HG03571 (cell line): ENCODE measurements at regions not wholly inside any gene's neighbourhood (a gene's known extent, or its start where the extent isn't known, plus 50 kb on each side); places are given as distances from the start of the nearest gene placed in this dataset.

Experiments
- ATAC-seq: cut with Tn5 transposase; IDR thresholded peaks from one replicate; pipeline ENCODE4 v1.9.1; 2021; ENCODE audit not compliant: unreplicated experiment

DNA sequence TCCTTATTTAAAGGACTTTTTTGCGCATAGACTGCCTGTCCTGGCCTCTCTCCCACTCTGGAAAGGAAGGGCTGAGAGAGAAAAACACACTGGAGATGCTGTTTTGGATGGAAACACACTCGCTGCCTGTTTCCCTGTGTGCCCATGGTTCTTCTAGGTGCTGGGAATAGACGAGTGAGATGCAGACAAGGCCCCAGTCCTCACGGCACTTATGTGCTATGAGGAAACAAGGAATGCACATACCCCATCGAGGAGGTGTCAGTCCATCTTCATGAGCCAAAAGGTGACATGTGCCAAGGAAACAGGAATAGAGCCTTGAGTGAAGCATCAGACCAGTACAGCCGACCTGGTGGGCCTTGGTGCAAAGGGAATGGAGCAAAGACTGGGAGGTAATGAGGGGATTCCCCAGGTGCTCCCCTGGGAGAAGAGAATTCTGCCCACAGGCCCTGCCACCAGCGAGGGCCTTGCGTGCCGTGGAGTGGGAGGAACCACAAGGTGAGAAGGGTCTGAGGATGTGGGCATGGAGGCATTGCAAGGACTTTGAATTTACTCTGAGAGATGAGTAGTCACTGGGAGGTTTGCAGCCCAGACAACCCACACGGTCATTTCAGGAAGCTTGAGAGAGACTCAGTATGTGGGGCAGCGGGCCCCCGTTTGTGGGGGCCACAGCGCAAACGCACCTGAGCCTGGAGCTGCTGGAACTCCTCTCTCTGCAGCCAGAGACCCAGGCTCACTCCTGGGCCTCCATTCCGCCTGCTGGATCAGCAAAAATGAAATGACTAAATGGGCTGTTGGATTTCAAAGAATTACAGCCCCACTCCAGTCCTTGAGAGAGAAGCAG lies 197.5 kb upstream of the COPS8 start:
- ATAC-seq = no peak

DNA sequence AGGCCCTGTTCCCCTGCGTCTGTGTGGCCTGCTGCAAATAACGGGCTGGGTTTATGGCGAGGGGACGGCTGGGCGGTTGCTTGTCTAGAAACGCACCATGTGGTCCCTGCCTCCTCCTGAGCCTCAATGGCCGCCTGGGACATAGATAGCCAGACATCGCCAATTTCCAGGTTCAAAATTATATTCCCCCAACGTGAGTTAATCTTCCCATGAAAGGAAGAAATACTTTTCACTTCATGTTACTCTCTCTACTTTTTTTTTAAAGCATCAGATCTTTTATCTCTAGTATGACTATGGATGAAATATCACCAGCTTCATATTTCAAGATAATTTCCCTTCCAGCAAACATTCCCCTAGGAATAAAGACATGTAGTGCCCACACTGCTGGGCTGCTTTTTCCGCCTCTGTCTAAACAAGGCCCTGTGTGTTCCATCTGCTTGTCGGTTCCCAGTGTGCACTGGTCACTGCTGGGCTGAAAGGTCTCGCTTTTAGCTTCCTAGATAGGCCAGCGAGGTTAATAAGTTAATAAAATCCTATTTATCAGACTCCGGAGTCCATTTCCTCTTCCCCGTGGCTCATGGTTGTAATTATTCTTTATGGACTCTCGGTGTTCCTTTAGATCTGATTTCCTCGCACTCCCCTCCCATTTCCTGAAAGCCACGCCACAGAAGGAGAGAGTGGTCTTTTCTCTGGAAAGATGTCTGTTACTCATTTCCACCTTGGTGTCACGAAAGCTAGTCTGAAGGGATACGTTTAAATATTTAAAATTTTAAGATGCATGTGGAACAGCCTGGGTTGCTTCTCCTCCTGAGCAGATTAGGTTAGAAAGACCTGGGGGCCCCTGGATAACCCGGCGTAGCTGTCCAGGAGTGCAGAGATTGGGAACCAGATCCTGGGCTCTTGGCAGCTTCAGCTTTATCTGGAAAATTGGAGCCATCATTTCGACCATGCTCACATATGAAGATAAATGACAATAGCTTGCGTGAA lies 196.6 kb upstream of the COPS8 start:
- no peak for ATAC-seq

DNA sequence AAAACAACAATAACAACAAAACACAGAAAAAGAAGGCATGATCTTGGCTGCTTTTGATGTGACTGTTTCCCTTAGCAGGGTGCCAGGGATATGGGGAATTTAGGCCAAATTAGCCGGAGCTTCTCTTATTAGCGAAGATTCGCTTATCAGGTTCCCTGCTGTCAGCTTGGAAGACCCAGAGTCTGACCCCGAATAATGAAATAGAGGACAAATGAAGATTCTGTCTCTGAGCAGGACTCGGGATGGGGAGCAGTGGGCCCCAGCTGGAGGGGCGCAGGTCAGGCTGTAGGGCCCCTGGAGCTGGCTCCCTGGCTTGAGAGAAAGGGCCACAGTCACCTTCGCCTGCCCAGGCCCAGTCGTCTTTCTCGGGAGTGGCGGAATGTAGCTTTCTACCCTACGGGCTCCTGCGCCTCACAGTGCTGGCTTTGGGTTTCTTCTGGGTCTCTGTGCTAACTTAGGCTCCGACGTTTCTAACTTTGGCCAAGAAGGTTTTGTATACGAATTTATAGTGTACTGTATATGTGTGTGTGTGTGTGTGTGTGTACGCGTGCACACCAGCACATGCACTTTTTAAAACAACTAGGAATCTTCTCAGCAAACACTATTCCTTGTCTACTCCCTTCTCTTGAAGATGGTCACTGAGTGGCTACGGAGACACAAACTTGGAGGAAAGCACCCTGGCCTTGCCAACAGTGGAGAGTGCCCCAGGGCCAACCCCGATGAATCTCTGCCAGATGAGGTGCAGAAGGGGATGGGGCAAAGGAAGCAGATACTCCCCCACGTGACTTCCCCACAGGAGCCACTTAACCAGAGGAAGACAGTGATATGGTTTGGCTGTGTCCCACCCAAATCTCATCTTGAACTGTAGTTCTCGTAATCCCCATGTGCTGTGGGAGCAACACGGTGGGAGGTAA lies 195.6 kb upstream of the COPS8 start:
- no peak for ATAC-seq

DNA sequence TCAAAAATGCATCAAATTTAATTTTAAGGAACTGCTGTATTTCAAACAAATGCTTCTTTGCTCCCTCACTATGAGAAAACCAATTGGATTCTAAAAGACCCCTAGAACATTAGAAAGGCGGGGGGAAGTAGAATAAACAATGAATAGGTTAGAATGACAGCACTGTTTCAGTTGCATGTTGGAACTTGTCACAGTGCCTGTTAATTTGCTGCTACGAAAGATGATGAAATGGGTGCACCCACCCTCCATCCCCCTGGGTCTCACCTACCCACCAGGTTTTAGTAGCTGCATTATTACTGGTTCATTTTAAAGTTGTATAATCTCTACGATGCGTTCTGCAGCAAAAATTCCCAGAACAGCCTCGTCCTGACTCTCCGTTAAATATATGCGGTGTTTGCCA lies 193.0 kb upstream of the COPS8 start:
- ATAC-seq = no peak

DNA sequence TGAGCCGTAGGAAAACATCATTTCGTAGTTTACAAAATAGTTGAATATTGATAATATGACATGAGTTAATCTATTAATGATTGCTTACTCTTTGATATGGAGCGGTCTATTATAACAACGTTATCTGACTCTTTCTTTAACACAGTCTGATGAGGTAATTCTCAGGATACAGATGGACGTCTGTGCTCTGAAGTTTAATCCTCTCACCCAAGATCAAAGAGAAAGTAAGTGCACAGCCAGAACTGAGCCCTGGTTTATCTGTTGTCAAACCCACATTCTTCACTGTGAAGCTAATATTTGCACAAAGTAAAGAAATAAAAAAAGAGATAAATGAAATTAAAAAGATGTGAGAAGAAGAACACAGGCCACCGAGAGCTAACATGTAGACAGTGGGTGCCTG lies 190.9 kb upstream of the COPS8 start:
- no peak for ATAC-seq

DNA sequence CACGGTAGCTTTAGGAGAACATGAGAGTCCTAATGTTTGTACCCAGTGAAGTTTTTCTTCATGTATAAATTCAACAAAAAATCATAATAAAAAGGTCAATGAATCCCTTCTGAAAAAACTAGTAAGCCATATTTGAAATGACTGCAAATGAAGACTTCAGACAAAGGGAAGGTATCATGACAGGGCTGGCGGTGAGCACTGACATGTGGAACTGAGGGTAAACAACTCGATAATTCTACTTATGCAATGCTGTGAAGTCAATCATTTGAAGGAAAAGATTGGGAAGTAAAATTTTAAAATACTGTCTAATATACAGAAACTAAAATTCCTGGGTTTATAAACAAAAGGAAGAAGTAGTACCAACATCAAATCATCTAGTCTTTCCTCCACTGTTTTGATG lies 190.2 kb upstream of the COPS8 start:
- no peak for ATAC-seq

DNA sequence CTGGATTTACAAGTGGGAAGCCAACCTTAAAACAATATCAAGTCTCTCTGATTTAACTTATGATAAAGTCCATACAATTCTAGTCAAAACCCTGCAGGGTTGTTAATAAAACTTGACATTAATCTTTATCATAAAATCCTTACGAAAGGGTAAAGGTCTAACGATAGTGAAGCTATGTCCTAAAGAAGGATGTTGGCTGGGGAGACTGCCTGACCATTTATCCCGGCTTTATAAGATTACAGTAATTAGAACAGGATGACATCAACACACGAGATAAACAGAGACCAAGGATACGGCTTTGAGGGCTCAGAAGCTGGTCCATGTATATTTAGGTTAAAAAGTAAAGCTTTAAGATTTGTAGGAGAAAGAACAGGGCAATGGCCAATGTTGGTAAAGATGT lies 189.0 kb upstream of the COPS8 start:
- ATAC-seq = no peak

DNA sequence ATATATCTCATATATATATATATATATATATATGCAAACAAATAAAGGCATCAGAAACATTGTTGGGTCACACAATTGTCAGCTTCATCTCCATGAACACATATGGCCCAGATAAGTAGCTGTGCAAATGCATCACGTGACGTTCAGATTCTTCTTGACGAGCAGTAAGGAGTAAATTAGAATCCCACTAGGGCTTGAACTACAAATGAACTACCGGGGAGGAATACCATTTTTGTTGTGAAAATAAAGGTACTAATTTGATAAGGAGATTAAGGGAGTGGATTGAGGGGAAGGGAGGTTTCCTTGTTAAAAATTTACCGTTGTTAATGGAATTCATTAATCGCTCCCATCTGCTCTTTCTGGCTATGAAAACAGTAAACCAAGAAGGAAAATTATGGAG lies 186.5 kb upstream of the COPS8 start:
- no peak for ATAC-seq

DNA sequence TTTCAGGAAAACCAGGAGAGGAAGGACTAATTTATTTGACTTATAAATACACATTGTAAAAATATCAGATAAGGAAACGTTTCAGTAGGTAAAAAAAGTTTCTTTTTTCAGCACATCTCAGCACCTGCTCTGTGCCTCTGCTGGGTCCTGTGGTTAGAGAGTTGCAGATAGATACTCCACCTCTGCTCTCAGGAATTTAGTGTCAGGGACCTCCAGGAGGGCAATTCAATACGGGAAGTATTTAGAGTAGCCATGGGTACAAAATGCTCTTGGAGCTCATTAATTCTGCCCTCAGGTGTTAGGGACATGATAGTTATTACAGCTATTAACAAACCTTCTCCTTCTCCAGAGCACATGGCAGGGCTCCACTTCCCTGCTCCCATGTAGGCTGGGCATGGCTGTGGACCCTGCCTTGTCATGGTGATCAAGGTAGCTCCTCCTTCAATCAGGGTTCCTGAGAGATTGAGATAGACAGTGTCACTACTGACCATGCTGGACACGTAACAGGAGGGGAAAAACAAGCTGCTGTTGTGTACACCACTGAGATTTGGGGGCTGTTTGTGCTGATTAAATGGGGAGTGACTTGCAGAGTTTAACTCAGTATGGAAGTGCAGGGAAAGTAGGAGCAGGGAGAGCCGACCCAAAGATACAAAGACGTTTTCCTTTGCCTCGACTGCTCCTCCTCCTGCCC lies 185.6 kb upstream of the COPS8 start:
- no peak for ATAC-seq

DNA sequence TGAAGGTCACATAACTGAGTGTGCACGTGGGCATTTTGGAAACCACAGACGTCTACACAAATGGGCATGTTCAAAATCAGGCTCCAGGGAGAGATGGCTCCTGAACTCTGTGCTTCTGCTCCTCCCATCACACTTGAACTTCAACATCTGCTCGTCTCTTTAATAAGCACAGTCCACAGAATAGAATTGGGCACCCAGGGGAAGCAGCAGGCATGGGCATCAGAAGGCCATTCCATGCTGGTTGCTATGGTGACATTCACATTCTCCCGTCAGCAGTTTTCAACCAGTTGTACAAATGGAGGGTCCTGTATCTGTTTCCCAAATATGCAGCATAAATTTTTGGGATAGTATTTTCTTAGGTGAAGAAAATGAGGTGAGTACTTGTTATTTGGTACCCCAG lies 183.7 kb upstream of the COPS8 start:
- ATAC-seq = no peak

DNA sequence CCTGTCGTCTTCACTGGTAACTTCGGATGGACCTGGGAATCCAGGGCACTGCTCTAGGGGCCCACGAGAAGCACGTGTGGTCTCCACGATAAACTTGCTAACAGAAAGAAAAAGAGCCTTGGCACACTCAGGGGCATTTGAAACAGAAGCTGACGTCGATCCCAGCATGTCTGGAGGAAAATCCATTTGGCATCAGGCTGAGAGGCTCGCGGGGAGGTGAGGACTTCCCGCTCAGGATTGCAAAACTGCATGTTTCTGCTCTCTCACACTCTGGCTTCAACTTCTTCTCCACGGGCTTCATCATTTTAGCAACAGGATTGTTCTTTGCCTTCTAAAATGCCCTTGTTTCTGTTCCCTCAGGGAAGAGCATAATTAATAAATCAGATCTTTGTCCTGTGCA lies 181.7 kb upstream of the COPS8 start:
- ATAC-seq = no peak

DNA sequence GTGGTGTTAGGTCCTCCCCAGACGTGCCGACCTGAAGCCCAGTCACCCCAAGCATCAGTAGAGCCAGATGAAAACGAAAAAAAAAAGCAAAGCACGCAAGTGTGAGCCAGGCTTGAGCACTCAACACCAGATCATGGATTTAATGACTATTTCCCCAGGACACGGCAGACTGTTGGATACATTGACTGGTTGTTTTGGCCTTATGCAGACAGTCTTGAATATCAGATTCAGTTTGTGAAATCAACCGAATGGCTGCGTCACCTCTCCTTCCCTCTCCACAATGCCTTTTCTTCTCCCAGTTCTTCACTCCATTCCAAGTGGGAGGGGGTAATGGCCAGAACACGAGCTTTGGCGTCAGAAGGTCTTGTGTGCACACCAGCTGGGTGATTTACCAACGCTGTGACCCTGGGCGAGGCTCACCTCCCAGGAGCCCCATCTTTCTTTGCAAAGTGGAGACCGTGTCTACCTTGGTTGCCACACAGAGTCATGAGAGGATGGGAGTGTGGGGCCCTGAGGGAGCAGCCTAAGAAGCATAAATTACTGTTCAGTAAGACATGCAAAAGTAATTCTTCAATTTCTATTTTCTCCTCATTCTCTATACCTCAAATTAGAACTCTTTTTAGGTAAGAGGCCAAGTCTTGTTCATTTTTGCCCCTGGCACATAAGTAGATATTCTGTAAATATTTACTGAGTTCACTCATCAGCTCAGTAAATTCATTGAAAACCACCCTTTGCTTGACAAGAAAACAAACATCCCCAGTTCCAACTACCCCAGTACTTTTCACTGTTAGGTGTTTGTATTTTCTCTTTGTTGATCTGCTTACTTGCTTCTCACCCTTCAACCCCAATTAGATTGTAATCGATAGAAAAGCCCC lies 181.1 kb upstream of the COPS8 start:
- ATAC-seq = no peak

DNA sequence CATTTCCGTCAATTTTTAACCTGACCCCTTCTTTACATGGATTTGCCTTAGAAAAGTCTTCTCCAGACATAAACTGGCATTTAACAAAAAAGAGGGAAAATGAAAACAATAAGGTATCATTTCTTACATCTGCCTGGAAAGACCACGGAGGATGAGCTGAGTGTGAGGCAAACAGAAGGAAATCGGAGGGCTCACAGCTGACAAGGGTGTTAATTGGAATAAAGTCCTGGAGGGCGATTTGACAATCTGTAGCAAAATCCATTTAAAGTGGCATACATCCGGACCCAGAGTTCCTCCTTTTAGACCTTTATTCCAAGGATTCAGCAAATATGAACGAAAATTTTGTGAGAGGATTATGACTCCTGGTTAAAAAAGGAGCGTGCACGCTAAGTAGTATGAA lies 179.7 kb upstream of the COPS8 start:
- ATAC-seq = no peak

DNA sequence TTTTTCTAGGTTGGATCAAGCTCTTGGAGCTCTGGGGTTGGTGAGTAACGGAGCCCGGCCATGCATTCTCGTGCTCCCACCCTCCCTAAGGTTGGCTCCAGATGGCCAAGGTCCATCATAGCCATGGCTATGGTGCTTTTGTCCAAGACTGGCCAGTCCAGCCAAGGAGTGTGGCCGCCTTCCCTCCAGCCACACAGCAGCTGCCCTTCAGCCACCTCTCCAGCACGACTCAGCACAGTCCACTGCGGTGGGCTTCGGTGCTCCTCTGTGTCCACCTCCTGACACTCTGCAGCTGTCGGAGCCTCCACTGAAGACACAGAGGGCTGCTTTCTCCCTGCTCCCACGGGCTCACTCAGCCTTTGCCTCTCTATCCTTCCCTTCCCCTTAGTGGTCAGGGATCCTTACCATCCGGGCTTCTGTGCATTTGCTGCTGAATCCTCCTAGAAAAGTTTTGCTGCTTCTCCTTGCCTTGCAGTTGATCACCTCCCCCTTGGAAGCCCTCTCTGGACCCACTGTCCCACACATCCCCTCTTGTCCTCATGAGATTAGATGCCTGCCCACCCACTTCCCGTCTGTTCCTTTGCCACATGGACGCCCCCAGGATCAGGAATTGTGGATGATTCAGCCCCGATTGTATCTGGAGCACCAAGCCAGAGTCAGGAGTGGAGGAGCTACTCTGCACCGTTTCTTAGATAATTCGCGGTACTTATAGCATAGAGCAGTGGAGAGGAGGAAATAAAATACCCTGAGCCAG lies 177.1 kb upstream of the COPS8 start:
- ATAC-seq = no peak

DNA sequence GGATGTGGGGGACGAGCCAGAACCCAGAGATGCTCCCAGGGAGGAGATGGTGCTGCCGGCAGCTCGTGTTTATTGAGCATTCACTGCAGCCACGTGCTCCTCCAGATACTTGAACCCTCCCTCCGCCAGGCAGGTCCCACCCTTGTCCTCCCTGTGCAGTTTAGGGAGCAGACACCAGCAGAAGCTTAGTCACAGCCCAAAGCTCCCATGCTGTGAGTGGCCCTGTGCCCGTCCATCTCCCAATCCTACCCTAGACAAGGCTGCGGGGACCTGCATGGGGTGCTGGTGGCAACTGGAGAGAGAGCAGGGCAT lies 176.5 kb upstream of the COPS8 start:
- ATAC-seq = no peak

DNA sequence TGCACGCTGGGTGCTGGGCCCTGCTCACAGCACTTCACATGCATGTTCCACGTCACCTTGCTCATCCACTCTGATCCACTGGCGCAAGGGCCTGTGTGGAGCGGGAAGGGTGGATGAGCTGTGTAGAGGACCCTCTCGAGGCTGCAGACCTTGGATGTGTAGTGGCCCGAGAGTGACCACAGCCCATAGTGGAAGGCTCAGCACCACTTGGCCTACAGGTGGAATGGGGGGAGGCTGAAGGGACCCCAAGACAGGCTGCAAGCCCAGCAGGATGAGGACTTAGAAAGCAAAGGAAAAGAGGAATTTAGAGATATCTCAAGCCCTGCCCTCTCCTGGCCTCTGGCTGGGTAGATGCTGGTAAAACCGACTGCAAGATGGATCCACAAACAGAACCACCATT lies 175.9 kb upstream of the COPS8 start:
- ATAC-seq = no peak

DNA sequence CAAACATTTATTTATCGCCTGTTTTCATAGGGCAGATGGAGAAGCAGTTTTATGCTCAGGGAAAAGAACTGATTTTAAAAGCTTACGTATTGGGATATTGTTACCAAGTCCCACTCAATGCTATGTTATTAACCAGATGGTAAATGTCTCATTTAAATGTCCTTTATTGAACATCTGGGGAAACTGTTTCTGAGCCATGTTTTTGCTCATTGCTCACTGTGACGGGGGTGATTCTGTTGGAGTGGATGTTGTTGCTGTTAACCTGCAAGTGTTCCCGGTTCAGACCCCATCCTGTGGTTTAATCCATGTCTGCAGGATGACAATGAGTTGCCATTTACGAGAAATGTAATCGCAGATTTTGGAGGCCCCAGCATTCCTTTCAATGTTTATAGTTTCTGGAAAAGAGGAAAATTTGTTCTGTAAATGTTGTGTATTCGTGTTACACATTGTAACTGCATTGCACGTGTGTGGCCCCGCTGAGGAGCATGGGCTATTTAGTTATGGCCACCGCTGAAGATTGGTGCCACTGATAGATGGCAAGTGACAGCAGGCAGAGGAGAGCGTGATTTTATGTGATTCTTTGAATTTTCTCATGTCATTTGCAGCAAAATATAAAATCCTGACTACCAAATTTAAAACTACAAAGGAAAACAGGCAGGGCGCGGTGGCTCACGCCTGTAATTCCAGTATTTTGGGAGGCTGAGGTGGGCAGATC lies 174.8 kb upstream of the COPS8 start:
- ATAC-seq = no peak
